ENCODE measurements at regions not wholly inside any gene's neighbourhood (a gene's known extent, or its start where the extent isn't known, plus 50 kb on each side); places are given as distances from the start of the nearest gene placed in this dataset.

DNA sequence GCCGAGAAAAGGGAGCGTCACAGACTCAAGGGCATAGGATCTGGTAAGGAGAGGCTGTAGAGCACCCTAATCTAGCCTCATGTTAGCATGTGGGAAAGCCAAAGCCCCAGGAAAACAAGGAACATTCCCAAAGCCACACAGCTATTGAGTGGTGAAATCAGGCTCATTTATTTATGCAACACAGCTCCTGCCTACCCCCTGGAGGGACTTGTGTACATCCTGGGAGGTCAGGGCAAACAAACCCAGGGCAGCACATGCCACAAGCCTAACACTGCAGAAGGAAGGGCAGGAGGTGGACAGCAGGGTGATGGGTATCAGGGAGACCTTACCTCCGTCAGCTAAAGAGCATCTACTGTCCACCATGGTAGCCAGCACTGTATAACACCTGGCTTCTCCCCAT, 283.5 kb downstream of the RPLP1 start:
- TF ChIP-seq, protein P1, sequence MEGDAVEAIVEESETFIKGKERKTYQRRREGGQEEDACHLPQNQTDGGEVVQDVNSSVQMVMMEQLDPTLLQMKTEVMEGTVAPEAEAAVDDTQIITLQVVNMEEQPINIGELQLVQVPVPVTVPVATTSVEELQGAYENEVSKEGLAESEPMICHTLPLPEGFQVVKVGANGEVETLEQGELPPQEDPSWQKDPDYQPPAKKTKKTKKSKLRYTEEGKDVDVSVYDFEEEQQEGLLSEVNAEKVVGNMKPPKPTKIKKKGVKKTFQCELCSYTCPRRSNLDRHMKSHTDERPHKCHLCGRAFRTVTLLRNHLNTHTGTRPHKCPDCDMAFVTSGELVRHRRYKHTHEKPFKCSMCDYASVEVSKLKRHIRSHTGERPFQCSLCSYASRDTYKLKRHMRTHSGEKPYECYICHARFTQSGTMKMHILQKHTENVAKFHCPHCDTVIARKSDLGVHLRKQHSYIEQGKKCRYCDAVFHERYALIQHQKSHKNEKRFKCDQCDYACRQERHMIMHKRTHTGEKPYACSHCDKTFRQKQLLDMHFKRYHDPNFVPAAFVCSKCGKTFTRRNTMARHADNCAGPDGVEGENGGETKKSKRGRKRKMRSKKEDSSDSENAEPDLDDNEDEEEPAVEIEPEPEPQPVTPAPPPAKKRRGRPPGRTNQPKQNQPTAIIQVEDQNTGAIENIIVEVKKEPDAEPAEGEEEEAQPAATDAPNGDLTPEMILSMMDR (IDR thresholded peaks at IDR 0.05): no peak

DNA sequence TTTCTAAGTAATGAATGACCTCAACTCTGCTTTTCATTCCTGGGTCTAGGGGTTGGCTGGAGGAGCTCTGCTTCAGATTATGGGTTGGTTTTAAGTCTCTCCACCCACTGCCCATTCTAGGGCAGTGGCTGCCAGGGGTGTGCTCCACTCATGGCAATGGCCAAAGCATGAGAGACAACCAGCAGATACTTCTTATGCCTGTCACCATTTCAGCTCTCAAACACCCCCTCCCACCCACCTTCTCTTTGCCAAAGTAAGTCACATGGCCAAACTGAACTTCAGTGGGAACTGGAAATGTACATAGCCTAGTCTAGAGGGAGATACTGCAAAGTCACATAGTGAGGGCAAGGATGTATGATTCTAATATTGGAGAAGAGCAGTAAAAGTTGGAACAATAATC, 285.3 kb downstream of the RPLP1 start:
- H3K36me3 ChIP-seq: no peaks in the 10 kb centered on the region
- no peak for DNase-seq (ENCODE audit: low spot score)
- no peak overlapping the region for H3K4me3 ChIP-seq
- H3K4me1 ChIP-seq (ENCODE audit: control insufficient read depth in 1 of 2, low read depth in 2 of 2): no peaks in the 10 kb centered on the region
- TF ChIP-seq, protein P1 (IDR thresholded peaks at IDR 0.05): no peak
- no peaks in the 10 kb centered on the region for H3K9me3 ChIP-seq
- ATAC-seq (ENCODE audit: insufficient number of reproducible peaks, low FRiP score, low read depth): no peak
- no peaks in the 10 kb centered on the region for H3K27me3 ChIP-seq (replicated peaks; ENCODE audit: insufficient read depth)
- H3K27ac ChIP-seq: no peak overlapping the region

More for the DNA sequence above, 283.5 kb downstream of the RPLP1 start:
- no peak for ATAC-seq (ENCODE audit: insufficient number of reproducible peaks, low FRiP score, low read depth)
- no peaks in the 10 kb centered on the region for H3K27me3 ChIP-seq (replicated peaks; ENCODE audit: insufficient read depth)
- no peak for DNase-seq (ENCODE audit: low spot score)
- no peaks in the 10 kb centered on the region for H3K9me3 ChIP-seq
- no peaks in the 10 kb centered on the region for H3K4me1 ChIP-seq (ENCODE audit: control insufficient read depth in 1 of 2, low read depth in 2 of 2)
- no peak overlapping the region for H3K27ac ChIP-seq
- H3K4me3 ChIP-seq: no peak overlapping the region
- H3K36me3 ChIP-seq: no peaks in the 10 kb centered on the region

DNA sequence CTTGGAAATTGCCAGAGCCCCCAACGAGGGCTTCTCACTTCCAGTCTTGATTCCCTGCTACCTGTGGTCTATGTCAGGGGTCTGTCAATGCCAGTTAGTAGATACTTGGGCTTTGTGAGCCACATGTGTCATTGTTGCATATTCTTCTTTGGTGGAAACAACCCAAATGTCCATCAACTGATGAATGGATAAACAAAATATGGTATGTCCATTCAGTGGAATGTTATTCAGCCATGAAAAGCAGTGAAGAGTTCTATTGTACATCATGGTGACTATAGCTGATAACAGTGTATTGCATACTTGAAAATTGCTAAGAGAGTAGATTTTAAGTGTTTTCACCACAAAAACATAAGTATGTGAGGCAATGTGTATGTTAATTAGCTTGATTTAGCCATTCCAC, 288.1 kb downstream of the RPLP1 start:
- H3K36me3 ChIP-seq: no peaks in the 10 kb centered on the region
- no peaks in the 10 kb centered on the region for H3K27me3 ChIP-seq (replicated peaks; ENCODE audit: insufficient read depth)
- no peak overlapping the region for H3K27ac ChIP-seq
- H3K4me1 ChIP-seq (ENCODE audit: control insufficient read depth in 1 of 2, low read depth in 2 of 2): no peaks in the 10 kb centered on the region
- ATAC-seq (ENCODE audit: insufficient number of reproducible peaks, low FRiP score, low read depth): no peak
- no peaks in the 10 kb centered on the region for H3K9me3 ChIP-seq
- no peak for DNase-seq (ENCODE audit: low spot score)
- TF ChIP-seq, protein P1 (IDR thresholded peaks at IDR 0.05): no peak
- no peak overlapping the region for H3K4me3 ChIP-seq

DNA sequence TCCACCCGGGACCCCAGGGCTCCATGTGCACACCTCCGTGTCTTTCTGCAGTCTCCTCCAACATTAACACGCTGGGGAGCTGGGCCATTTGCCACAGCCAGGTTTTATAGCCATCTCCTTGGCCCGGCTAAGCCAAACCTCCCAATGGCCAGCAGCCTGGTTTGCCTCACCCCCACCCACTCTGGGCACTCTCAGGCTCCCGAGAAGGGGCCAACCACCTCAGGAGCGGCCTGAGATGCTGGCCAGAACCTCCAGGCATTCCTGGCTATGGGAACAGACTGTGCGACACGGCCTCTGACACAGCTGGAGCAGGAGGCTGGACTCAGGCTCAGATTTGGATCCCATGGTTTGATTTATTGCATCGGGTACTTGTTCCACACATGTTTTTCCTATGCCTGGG, 289.7 kb downstream of the RPLP1 start:
- ATAC-seq (ENCODE audit: insufficient number of reproducible peaks, low FRiP score, low read depth) (no peak), DNase-seq (ENCODE audit: low spot score) (no peak)
- H3K27ac ChIP-seq: no peak overlapping the region

DNA sequence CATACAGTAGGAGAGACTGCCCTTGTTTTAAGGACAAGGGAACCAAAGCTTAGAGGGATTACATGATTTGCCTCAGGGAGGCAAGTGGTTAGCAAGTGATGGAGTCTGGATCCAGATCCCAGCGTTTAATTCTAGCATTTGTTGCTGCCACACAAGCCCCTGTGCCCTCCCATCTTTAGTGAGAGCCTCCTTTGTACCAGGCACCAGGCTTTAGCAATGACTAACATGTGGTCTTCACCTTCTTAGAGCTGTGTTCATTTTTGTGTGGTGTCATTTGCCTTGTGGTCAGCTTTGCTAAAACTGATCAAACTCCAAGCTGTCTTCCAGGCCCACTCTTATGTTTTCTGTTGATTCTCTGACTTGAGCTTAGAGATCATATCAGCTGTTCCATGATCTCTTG, 290.5 kb downstream of the RPLP1 start:
- no peaks in the 10 kb centered on the region for H3K9me3 ChIP-seq
- H3K27me3 ChIP-seq (replicated peaks; ENCODE audit: insufficient read depth): no peaks in the 10 kb centered on the region
- TF ChIP-seq, protein P1 (IDR thresholded peaks at IDR 0.05): no peak
- H3K4me3 ChIP-seq: no peak overlapping the region
- no peak for ATAC-seq (ENCODE audit: insufficient number of reproducible peaks, low FRiP score, low read depth)
- H3K36me3 ChIP-seq: no peaks in the 10 kb centered on the region
- no peak overlapping the region for H3K27ac ChIP-seq
- H3K4me1 ChIP-seq (ENCODE audit: control insufficient read depth in 1 of 2, low read depth in 2 of 2): no peaks in the 10 kb centered on the region
- DNase-seq (ENCODE audit: low spot score): no peak

More for the DNA sequence above, 289.7 kb downstream of the RPLP1 start:
- H3K36me3 ChIP-seq: no peaks in the 10 kb centered on the region
- no peaks in the 10 kb centered on the region for H3K27me3 ChIP-seq (replicated peaks; ENCODE audit: insufficient read depth)
- no peak overlapping the region for H3K4me3 ChIP-seq
- no peaks in the 10 kb centered on the region for H3K4me1 ChIP-seq (ENCODE audit: control insufficient read depth in 1 of 2, low read depth in 2 of 2)
- TF ChIP-seq, protein P1 (IDR thresholded peaks at IDR 0.05): no peak
- no peaks in the 10 kb centered on the region for H3K9me3 ChIP-seq
